Mammary epithelial cell (primary cell): ENCODE measurements at regions not wholly inside any gene's neighbourhood (a gene's known extent, or its start where the extent isn't known, plus 50 kb on each side); places are given as distances from the start of the nearest gene placed in this dataset.

Experiments used
- EZH2 ChIP-seq: IDR thresholded peaks from 2 replicates; pipeline ENCODE4 v1.6.1; 2012; ENCODE audit warnings: low read length, inconsistent platforms, borderline replicate concordance
- TF ChIP-seq, protein P1 (sequence below), 2 donors: IDR thresholded peaks in 1 of 2; conservative IDR thresholded peaks in 1 of 2; 2 replicates each; pipeline ENCODE4 v1.5.1; 2011 to 2012; ENCODE audit warnings: inconsistent platforms in 2 of 2, low read length in 2 of 2, mild to moderate bottlenecking in 2 of 2, control low read depth in 1 of 2, low read depth in 1 of 2; ENCODE audit not compliant: insufficient read depth in 1 of 2; ENCODE audit errors: extremely low read depth in 1 of 2

DNA sequence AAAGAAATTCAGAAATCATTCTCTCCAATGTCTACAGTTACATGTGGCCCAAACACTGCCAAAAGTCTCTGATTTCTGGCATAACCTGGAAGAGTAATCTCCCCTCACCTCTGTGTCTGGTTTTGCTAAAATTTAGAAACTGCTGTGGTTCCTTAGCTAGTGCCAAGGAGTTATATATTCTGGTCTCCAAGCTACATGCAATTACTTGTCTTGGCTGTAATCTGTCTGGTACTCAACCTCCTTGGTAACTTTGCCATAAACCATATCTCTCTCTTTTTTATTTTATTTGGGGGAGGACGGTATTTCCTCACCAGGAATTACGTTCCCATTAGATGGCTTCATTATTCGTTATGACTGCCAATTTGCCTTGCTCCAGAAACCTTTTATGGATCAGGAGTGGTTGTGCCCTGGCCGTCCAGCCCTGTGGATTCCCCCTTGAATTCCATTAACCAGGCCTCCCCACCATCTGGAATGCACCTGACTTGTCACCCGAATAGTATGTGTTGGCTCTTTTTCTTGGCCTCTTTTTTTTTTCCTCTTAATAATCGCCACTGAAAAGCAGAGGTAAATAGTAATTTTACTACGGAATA lies 400.0 kb downstream of the CD83 start:
- TF ChIP-seq, protein P1, sequence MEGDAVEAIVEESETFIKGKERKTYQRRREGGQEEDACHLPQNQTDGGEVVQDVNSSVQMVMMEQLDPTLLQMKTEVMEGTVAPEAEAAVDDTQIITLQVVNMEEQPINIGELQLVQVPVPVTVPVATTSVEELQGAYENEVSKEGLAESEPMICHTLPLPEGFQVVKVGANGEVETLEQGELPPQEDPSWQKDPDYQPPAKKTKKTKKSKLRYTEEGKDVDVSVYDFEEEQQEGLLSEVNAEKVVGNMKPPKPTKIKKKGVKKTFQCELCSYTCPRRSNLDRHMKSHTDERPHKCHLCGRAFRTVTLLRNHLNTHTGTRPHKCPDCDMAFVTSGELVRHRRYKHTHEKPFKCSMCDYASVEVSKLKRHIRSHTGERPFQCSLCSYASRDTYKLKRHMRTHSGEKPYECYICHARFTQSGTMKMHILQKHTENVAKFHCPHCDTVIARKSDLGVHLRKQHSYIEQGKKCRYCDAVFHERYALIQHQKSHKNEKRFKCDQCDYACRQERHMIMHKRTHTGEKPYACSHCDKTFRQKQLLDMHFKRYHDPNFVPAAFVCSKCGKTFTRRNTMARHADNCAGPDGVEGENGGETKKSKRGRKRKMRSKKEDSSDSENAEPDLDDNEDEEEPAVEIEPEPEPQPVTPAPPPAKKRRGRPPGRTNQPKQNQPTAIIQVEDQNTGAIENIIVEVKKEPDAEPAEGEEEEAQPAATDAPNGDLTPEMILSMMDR (conservative IDR thresholded peaks at IDR 0.05 in 1 of 2, IDR thresholded peaks at IDR 0.05 in 1 of 2; ENCODE audit: extremely low read depth in 1 of 2, insufficient read depth in 1 of 2, low read depth in 1 of 2, low read length in 2 of 2) = no peak
- TF ChIP-seq EZH2 = no peak
